Neural progenitor cell (in vitro differentiated cells): ENCODE measurements at regions not wholly inside any gene's neighbourhood (a gene's known extent, or its start where the extent isn't known, plus 50 kb on each side); places are given as distances from the start of the nearest gene placed in this dataset.

ENCODE experiments used
- DNase-seq: peaks from one replicate; pipeline ENCODE4 v3.0.0-alpha.2; 2016; ENCODE audit warnings: low spot score
- H2AFZ ChIP-seq: fragments of 200-600 bp; sonication (generic); replicated peaks from 2 replicates; pipeline ENCODE4 v1.6.1; 2016; ENCODE audit warnings: antibody characterized with exemption
- H3F3A ChIP-seq: fragments of 200-600 bp; sonication (generic); 2 replicates; pipeline ENCODE4 v1.6.1; 2016; ENCODE audit warnings: antibody characterized with exemption, low read depth
- H3K27ac ChIP-seq: fragments of 200-600 bp; sonication (generic); 2 replicates; pipeline ENCODE4 v1.5.1; 2016; ENCODE audit warnings: mild to moderate bottlenecking
- H3K27me3 ChIP-seq: fragments of 200-600 bp; sonication (generic); 2 replicates; pipeline ENCODE4 v1.6.1; 2016; ENCODE audit warnings: mild to moderate bottlenecking, moderate library complexity
- H3K36me3 ChIP-seq: fragments of 200-600 bp; sonication (generic); 2 replicates; pipeline ENCODE4 v1.5.1; 2016
- H3K4me1 ChIP-seq: fragments of 200-600 bp; sonication (generic); 2 replicates; pipeline ENCODE4 v1.6.1; 2016; ENCODE audit warnings: mixed run types
- H3K4me2 ChIP-seq: fragments of 200-600 bp; sonication (generic); 2 replicates; pipeline ENCODE4 v1.6.1; 2016
- H3K4me3 ChIP-seq: fragments of 200-600 bp; sonication (generic); 2 replicates; pipeline ENCODE4 v1.5.1; 2016
- H3K79me2 ChIP-seq: fragments of 200-600 bp; sonication (generic); 2 replicates; pipeline ENCODE4 v1.6.1; 2016; ENCODE audit warnings: low read depth
- H3K9ac ChIP-seq: fragments of 200-600 bp; sonication (generic); 2 replicates; pipeline ENCODE4 v1.6.1; 2016
- H3K9me3 ChIP-seq: fragments of 200-600 bp; sonication (generic); 2 replicates; pipeline ENCODE4 v1.5.1; 2016; ENCODE audit warnings: low read depth
- H4K20me1 ChIP-seq: fragments of 200-600 bp; sonication (generic); 2 replicates; pipeline ENCODE4 v1.6.1; 2016; ENCODE audit warnings: low read depth
- H3K27ac Mint-ChIP-seq: 3 replicates; pipeline ENCODE4 v1.8.0; 2021; ENCODE audit warnings: mixed read lengths
- H3K27me3 Mint-ChIP-seq: 2 replicates; pipeline ENCODE4 v1.8.0; 2022; ENCODE audit warnings: low read depth, mild to moderate bottlenecking, inconsistent platforms, moderate library complexity, mixed read lengths; ENCODE audit not compliant: insufficient read depth
- H3K36me3 Mint-ChIP-seq: 3 replicates; pipeline ENCODE4 v1.8.0; 2021; ENCODE audit warnings: mixed read lengths
- H3K4me1 Mint-ChIP-seq: 3 replicates; pipeline ENCODE4 v1.8.0; 2021; ENCODE audit warnings: mixed read lengths
- H3K4me3 Mint-ChIP-seq: 3 replicates; pipeline ENCODE4 v1.8.0; 2021; ENCODE audit warnings: mild to moderate bottlenecking, moderate library complexity, mixed read lengths
- H3K9me3 Mint-ChIP-seq: 3 replicates; pipeline ENCODE4 v1.8.0; 2020; ENCODE audit warnings: mixed read lengths
- EZH2 ChIP-seq: fragments of 200-600 bp; sonication (generic); IDR thresholded peaks from 2 replicates; pipeline ENCODE4 v1.6.1; 2017; ENCODE audit warnings: antibody characterized with exemption, mild to moderate bottlenecking, moderate library complexity
- EZH2phosphoT487 ChIP-seq: fragments of 200-600 bp; sonication (generic); IDR thresholded peaks from 2 replicates; pipeline ENCODE4 v1.6.1; 2017; ENCODE audit warnings: antibody characterized with exemption
- TF ChIP-seq, protein P1 (sequence below): fragments of 200-600 bp; sonication (generic); IDR thresholded peaks from 2 replicates; pipeline ENCODE4 v1.5.1; 2017; ENCODE audit warnings: antibody characterized with exemption, mild to moderate bottlenecking

DNA sequence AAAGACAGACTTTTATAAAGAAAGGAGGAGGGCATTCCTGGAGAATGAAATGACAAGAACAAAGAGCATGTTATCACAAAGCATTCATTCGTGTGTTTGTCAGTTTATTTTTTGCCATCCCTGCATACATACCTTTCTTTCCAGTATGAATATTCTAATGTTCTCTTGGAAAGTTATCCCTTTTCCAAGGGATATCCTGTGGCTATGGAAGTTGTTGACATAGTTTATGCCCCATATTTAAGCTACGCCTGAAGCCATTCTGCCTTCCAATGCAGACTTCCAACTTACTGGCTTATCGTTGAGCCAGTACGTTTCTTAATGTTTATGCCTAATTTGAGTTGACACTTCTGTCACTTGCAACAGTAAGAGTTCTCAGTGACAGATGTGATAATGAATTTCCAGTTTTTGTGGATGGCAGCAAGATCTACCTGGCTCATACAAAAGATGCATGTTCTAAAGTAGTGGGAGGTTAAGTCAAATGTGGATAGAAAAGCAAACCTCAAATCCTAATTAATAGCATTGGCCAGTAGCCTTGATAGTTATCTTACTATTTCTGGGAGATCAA is 133.3 kb upstream of the ANO3 start:
- no peaks in the 10 kb centered on the region for H3K4me1 Mint-ChIP-seq
- H3K9me3 Mint-ChIP-seq: no peaks in the 10 kb centered on the region
- Histone ChIP-seq H3K27me3 (peaks cover 12% of the 10 kb centered on the region), H3K4me2 (no peak overlapping the region), H4K20me1 (no peaks in the 10 kb centered on the region), H3K9me3 (no peaks in the 10 kb centered on the region), H3K27ac (no peak overlapping the region), H3K4me1 (peaks cover 5% of the 10 kb centered on the region), H3K36me3 (no peaks in the 10 kb centered on the region), H3K79me2 (no peaks in the 10 kb centered on the region), H2AFZ (no peak overlapping the region), H3K9ac (no peak overlapping the region), H3F3A (no peaks in the 10 kb centered on the region), H3K4me3 (no peak overlapping the region)
- no peak overlapping the region for H3K4me3 Mint-ChIP-seq
- DNase-seq: no peak
- no peaks in the 10 kb centered on the region for H3K27me3 Mint-ChIP-seq
- no peaks in the 10 kb centered on the region for H3K36me3 Mint-ChIP-seq
- no peak overlapping the region for H3K27ac Mint-ChIP-seq
- TF ChIP-seq EZH2 (no peak), EZH2phosphoT487 (no peak)
- TF ChIP-seq, protein P1, sequence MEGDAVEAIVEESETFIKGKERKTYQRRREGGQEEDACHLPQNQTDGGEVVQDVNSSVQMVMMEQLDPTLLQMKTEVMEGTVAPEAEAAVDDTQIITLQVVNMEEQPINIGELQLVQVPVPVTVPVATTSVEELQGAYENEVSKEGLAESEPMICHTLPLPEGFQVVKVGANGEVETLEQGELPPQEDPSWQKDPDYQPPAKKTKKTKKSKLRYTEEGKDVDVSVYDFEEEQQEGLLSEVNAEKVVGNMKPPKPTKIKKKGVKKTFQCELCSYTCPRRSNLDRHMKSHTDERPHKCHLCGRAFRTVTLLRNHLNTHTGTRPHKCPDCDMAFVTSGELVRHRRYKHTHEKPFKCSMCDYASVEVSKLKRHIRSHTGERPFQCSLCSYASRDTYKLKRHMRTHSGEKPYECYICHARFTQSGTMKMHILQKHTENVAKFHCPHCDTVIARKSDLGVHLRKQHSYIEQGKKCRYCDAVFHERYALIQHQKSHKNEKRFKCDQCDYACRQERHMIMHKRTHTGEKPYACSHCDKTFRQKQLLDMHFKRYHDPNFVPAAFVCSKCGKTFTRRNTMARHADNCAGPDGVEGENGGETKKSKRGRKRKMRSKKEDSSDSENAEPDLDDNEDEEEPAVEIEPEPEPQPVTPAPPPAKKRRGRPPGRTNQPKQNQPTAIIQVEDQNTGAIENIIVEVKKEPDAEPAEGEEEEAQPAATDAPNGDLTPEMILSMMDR: no peak

DNA sequence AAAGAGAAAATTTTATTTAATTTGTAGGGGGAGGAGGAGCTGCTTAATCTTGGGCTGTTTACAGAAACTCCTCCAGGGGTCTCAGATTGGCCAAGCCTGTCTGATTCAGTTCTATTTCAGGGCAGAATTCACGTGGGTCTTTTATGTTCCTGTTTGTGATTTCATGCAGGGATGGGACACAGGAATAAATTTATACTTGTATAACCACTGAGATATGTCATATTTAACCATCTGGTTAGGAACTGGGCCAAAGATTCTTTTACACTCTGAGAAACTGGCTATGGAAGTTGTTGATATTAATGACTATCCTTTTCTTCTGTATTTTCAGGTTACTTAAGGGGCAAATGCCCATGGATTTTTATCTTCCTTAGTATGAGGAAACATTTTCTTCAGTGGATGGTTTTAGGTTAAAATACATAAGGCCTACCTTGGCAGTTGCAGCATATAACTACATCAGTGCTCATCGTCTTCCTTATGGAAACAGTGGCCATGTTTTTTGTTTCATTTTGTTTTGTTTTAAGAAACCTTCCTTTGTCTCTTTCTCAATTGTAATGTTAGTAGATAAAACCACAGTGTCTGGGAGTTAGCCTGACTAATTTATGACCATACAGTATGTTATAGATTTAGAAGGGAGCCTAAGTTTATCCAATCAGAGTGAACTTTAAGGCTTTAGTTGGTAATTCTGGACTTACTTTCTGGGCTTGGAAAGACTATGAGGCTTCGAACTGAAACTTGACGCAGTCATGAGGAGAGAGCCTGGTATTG is 132.4 kb upstream of the ANO3 start:
- Histone ChIP-seq H3K27me3 (peaks cover 21% of the 10 kb centered on the region), H3K79me2 (no peaks in the 10 kb centered on the region), H2AFZ (no peak overlapping the region), H3K4me1 (peaks cover 5% of the 10 kb centered on the region), H3K4me3 (no peak overlapping the region), H3K27ac (no peak overlapping the region), H3K36me3 (no peaks in the 10 kb centered on the region), H3K9me3 (no peaks in the 10 kb centered on the region), H3F3A (no peaks in the 10 kb centered on the region), H4K20me1 (no peaks in the 10 kb centered on the region), H3K4me2 (no peak overlapping the region), H3K9ac (no peak overlapping the region)
- no peak for DNase-seq
- Mint-ChIP-seq H3K4me3 (no peak overlapping the region), H3K27me3 (no peaks in the 10 kb centered on the region), H3K9me3 (no peaks in the 10 kb centered on the region), H3K27ac (no peak overlapping the region), H3K36me3 (no peaks in the 10 kb centered on the region), H3K4me1 (no peaks in the 10 kb centered on the region)
- TF ChIP-seq EZH2phosphoT487 (no peak), EZH2 (no peak)
- TF ChIP-seq, protein P1: no peak

DNA sequence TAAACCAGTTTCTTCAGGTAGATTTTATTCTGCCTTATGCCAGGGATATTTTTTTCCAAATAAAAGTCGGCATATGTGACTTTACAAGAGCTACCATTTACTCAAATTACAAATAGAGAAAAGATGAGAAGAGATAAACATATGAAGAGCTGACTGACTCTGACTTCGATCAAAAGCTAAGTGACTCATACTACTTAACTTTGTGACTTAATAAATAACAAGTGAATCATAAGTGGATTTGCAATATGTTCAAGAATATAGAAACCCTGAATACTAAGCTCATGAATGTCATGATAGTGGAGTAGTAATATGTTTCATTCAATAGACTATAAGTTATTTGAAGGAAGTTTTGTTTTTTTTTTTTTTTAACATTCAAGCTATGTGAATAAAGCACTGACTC is 130.5 kb upstream of the ANO3 start:
- H3K4me3 Mint-ChIP-seq: no peak overlapping the region
- Histone ChIP-seq H4K20me1 (no peaks in the 10 kb centered on the region), H3K4me1 (peaks cover 5% of the 10 kb centered on the region), H2AFZ (no peak overlapping the region), H3K9me3 (no peaks in the 10 kb centered on the region), H3K4me3 (no peak overlapping the region), H3K79me2 (no peaks in the 10 kb centered on the region), H3K36me3 (no peaks in the 10 kb centered on the region), H3K4me2 (no peak overlapping the region), H3K27ac (no peak overlapping the region), H3F3A (no peaks in the 10 kb centered on the region), H3K9ac (no peak overlapping the region), H3K27me3 (peaks cover 35% of the 10 kb centered on the region)
- no peaks in the 10 kb centered on the region for H3K9me3 Mint-ChIP-seq
- no peaks in the 10 kb centered on the region for H3K4me1 Mint-ChIP-seq
- H3K27ac Mint-ChIP-seq: no peak overlapping the region
- H3K36me3 Mint-ChIP-seq: no peaks in the 10 kb centered on the region
- H3K27me3 Mint-ChIP-seq: no peaks in the 10 kb centered on the region
- TF ChIP-seq, protein P1: no peak
- TF ChIP-seq EZH2: no peak
- TF ChIP-seq EZH2phosphoT487: no peak
- no peak for DNase-seq
